ENCODE measurements at regions not wholly inside any gene's neighbourhood (a gene's known extent, or its start where the extent isn't known, plus 50 kb on each side); places are given as distances from the start of the nearest gene placed in this dataset.

DNA sequence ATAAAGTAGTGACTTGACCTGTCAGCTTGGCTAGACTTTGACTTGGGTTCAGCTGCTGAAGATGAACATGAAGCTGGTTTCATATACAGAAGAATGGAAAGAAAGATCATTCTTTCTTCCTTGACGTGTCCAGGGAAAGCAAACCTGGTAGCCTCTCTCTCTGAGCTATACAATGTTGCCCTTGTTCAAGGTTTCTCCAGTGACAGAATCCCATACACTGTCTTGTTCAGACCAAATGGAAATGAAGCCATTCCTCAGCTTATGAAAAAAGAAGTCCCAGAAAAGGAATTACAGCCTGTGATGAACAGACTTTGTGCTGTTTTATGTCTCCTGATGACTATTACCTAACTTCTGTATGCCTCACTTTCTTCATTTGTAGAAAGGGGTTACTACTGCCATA is 349.8 kb upstream of the KLF4 start:
- Histone ChIP-seq H3K4me3 (replicated peaks in 1 of 3; ENCODE audit: low read depth in 2 of 3, low read length in 3 of 3) (no peak overlapping the region), H3K9me3 (replicated peaks in 1 of 2; ENCODE audit: control insufficient read depth in 1 of 2, insufficient read depth in 1 of 2, low read length in 2 of 2) (no peaks in the 10 kb centered on the region), H3K9ac (ENCODE audit: insufficient read depth, low read length, poor library complexity, severe bottlenecking) (no peak overlapping the region), H3K79me2 (ENCODE audit: insufficient read depth, low read length) (no peaks in the 10 kb centered on the region), H2AFZ (ENCODE audit: insufficient read depth, low read depth, low read length, poor library complexity, severe bottlenecking) (no peak overlapping the region), H3K27me3 (ENCODE audit: control insufficient read depth in 2 of 2, insufficient read depth in 2 of 2, low read length in 2 of 2) (no peaks in the 10 kb centered on the region), H3K27ac (ENCODE audit: low read depth in 1 of 2, low read length in 2 of 2) (no peak overlapping the region), H3K4me2 (replicated peaks; ENCODE audit: extremely low read depth, low read length, poor library complexity, severe bottlenecking) (no peak overlapping the region), H3K36me3 (replicated peaks in 1 of 2; ENCODE audit: control insufficient read depth in 1 of 2, insufficient read depth in 2 of 2, low read length in 2 of 2) (no peaks in the 10 kb centered on the region), H4K20me1 (ENCODE audit: insufficient read depth, low read length) (no peaks in the 10 kb centered on the region), H3K4me1 (ENCODE audit: control insufficient read depth in 1 of 2, insufficient read depth in 2 of 2, low read length in 2 of 2) (peaks cover 34 to 45% of the 10 kb centered on the region in 2 donors)
- no peak for DNase-seq
- intact Hi-C loops (cut with micrococcal nuclease), result no loop called here
- Mint-ChIP-seq H3K9me3 (peaks cover 0 to 2% (median 0%) of the 10 kb centered on the region in 7 donors), H3K4me1 (peaks cover 42% of the 10 kb centered on the region), H3K36me3 (peaks cover 0 to 2% of the 10 kb centered on the region in 2 donors), H3K27ac (no peak overlapping the region), H3K4me3 (no peak overlapping the region), H3K27me3 (ENCODE audit: low read depth in 3 of 3) (peaks cover 0 to 2% (median 2%) of the 10 kb centered on the region in 3 donors)
- no peak for TF ChIP-seq CTCF (IDR thresholded peaks at IDR 0.05)
- WGBS (ENCODE audit: insufficient coverage), result no CpG with 5 or more reads among the region's 1 CpG

DNA sequence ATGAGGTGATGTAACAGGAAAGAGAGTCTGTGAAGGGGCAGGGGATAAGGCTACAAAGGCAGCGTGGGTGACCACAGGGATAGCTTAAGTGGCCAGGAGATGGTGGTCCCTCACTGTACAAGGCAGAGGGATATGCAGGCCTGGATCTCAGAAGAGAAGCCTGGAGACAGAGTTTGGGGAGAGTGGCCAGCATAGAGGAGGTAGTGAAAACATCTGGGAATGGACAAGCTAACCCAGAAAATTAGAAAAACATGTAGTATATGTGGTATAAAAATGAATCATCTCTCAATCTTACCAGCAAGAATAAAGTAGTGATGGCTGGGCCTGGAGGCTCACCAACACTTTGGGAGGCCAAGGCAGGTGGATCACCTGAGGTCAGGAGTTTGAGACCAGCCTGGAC is 349.2 kb upstream of the KLF4 start:
- peaks cover 0 to 2% (median 2%) of the 10 kb centered on the region in 3 donors for H3K27me3 Mint-ChIP-seq (ENCODE audit: low read depth in 3 of 3)
- DNase-seq, result no peak
- no peak overlapping the region for H3K4me2 ChIP-seq (replicated peaks; ENCODE audit: extremely low read depth, low read length, poor library complexity, severe bottlenecking)

More for the DNA sequence above, 349.2 kb upstream of the KLF4 start:
- WGBS (ENCODE audit: insufficient coverage), result no CpG with 5 or more reads among the region's 1 CpG
- H3K27ac Mint-ChIP-seq, result peak overlapping the region in 1 of 7 donors; percentile 31
- no peaks in the 10 kb centered on the region for H3K79me2 ChIP-seq (ENCODE audit: insufficient read depth, low read length)
- no peaks in the 10 kb centered on the region for H3K9me3 ChIP-seq (replicated peaks in 1 of 2; ENCODE audit: control insufficient read depth in 1 of 2, insufficient read depth in 1 of 2, low read length in 2 of 2)
- H2AFZ ChIP-seq (ENCODE audit: insufficient read depth, low read depth, low read length, poor library complexity, severe bottlenecking), result no peak overlapping the region
- H3K36me3 ChIP-seq (replicated peaks in 1 of 2; ENCODE audit: control insufficient read depth in 1 of 2, insufficient read depth in 2 of 2, low read length in 2 of 2), result no peaks in the 10 kb centered on the region
- H3K4me1 Mint-ChIP-seq, result peaks cover 40% of the 10 kb centered on the region
- H3K36me3 Mint-ChIP-seq, result peaks cover 0 to 2% of the 10 kb centered on the region in 2 donors
- TF ChIP-seq CTCF (IDR thresholded peaks at IDR 0.05), result no peak
- no peaks in the 10 kb centered on the region for H3K27me3 ChIP-seq (ENCODE audit: control insufficient read depth in 2 of 2, insufficient read depth in 2 of 2, low read length in 2 of 2)
- H3K4me1 ChIP-seq (ENCODE audit: control insufficient read depth in 1 of 2, insufficient read depth in 2 of 2, low read length in 2 of 2), result peaks cover 34 to 40% of the 10 kb centered on the region in 2 donors
- no peak overlapping the region for H3K4me3 ChIP-seq (replicated peaks in 1 of 3; ENCODE audit: low read depth in 2 of 3, low read length in 3 of 3)
- H3K9me3 Mint-ChIP-seq, result peaks cover 0 to 2% (median 0%) of the 10 kb centered on the region in 7 donors
- H3K27ac ChIP-seq (ENCODE audit: low read depth in 1 of 2, low read length in 2 of 2), result no peak overlapping the region
- no peaks in the 10 kb centered on the region for H4K20me1 ChIP-seq (ENCODE audit: insufficient read depth, low read length)
- intact Hi-C loops (cut with micrococcal nuclease), result no loop called here
- H3K4me3 Mint-ChIP-seq, result no peak overlapping the region
- H3K9ac ChIP-seq (ENCODE audit: insufficient read depth, low read length, poor library complexity, severe bottlenecking), result no peak overlapping the region

All from CD14-positive monocyte (primary cell).